Heart left ventricle (tissue), 16 donors: ENCODE measurements at regions not wholly inside any gene's neighbourhood (a gene's known extent, or its start where the extent isn't known, plus 50 kb on each side); places are given as distances from the start of the nearest gene placed in this dataset.
"Not testable (repeated sequence)": the region's sequence is repeated elsewhere in the genome, so short reads cannot be mapped to it uniquely, and the experiment has no call there.

Source experiments
- ATAC-seq, 4 donors: fragments of 200-7000 bp; cut with Tn5 transposase; one replicate each; pipeline ENCODE4 v1.9.1; 2020 to 2022; ENCODE audit warnings: moderate library complexity in 4 of 4, mild to moderate bottlenecking in 3 of 4, moderate number of reproducible peaks in 1 of 4
- DNase-seq, 5 donors: peaks; one replicate each; pipeline ENCODE4 v3.0.0-alpha.2; 2020
- H3K27ac ChIP-seq, 12 donors: fragments of 200-600 bp; sonication (generic) in 4 of 12; one replicate each; pipeline versions ENCODE4 v1.5.0 to v1.8.0; 2016 to 2022; ENCODE audit warnings: mild to moderate bottlenecking in 2 of 12
- H3K27me3 ChIP-seq, 9 donors: fragments of 200-600 bp; sonication (generic) in 2 of 9; one replicate each; pipeline versions ENCODE4 v1.5.1 to v1.8.0; 2016 to 2022; ENCODE audit warnings: mild to moderate bottlenecking in 3 of 9
- H3K36me3 ChIP-seq, 9 donors: fragments of 200-600 bp; sonication (generic) in 2 of 9; one replicate each; pipeline versions ENCODE4 v1.5.0 to v1.8.0; 2018 to 2022; ENCODE audit warnings: mild to moderate bottlenecking in 2 of 9
- H3K4me1 ChIP-seq, 12 donors: fragments of 200-600 bp; sonication (generic) in 4 of 12; one replicate each; pipeline versions ENCODE4 v1.5.0 to v1.8.0; 2016 to 2022; ENCODE audit warnings: mild to moderate bottlenecking in 3 of 12
- H3K4me3 ChIP-seq, 12 donors: fragments of 200-600 bp; sonication (generic) in 4 of 12; one replicate each; pipeline versions ENCODE4 v1.5.0 to v1.8.0; 2017 to 2022; ENCODE audit warnings: mild to moderate bottlenecking in 9 of 12, moderate library complexity in 4 of 12
- H3K9me3 ChIP-seq, 12 donors: fragments of 200-600 bp; sonication (generic) in 4 of 12; one replicate each; pipeline versions ENCODE4 v1.5.0 to v1.8.0; 2016 to 2022; ENCODE audit warnings: mild to moderate bottlenecking in 1 of 12
- CTCF ChIP-seq, 12 donors: fragments of 200-600 bp; sonication (generic) in 4 of 12; IDR thresholded peaks; one replicate each; pipeline versions ENCODE4 v1.5.0 to v1.8.0; 2018 to 2022; ENCODE audit warnings: antibody characterized with exemption in 12 of 12, mild to moderate bottlenecking in 5 of 12
- POLR2A ChIP-seq, 2 donors: fragments of 450-650 bp; IDR thresholded peaks; one replicate each; pipeline ENCODE4 v1.6.1; 2017; ENCODE audit warnings: antibody characterized with exemption in 2 of 2, mild to moderate bottlenecking in 2 of 2, moderate library complexity in 2 of 2
- WGBS, 4 donors: extraction: QIAGEN DNeasy Blood & Tissue Kit in 2 of 4; methylation state at CpG; one replicate each; pipeline versions ENCODE4 v1.1.5 to v1.1.7; 2013 to 2018; 5-methylcytosine and 5-hydroxymethylcytosine counted together
- intact Hi-C, 10 donors: fragments of 100-400 bp; cut with DNase I; formaldehyde crosslinking; loops; one replicate each; pipeline versions ENCODE4 v1.11.1 to v1.14.2; 2022
- donor health status: ischemic (EF 13 %, LVEDD 7.1; RV severe dilation, severe dysfunction).
- donor health status: healthy with polysubstance abuse.
- donor health status: DM: no; HTN: yes; CAD: no.
- donor health status: DM: no; HTN: no; CAD: no.
- donor health status: ischemic (EF 25% LVEDD 6.9; RV normal size, moderate dysfunction).
- donor health status: ischemic (EF 25% LVEDD 5.7; RV mildly dilated, moderate dysfunction).
- donor health status: healthy.
- donor health status: DM: yes; HTN: yes; CAD: no.
- donor health status: ischemic (EF 35%, LVEDD 5.7; RV mildly dilated, moderate dysfunction).
- donor health status: nonischemic (EF 11% LVEDD 7.7; RV severe dilation, severe dysfunction).
- donor health status: DM: yes; HTN: yes; CAD: no.
- donor health status: PGD.
- donor health status: ischemic (EF 29% LVEDD 5.4; RV normal size, mild dysfunction).
- donor health status: nonischemic (EF 23%, LVEDD 6.1; RV moderate dilation, normal function).

DNA sequence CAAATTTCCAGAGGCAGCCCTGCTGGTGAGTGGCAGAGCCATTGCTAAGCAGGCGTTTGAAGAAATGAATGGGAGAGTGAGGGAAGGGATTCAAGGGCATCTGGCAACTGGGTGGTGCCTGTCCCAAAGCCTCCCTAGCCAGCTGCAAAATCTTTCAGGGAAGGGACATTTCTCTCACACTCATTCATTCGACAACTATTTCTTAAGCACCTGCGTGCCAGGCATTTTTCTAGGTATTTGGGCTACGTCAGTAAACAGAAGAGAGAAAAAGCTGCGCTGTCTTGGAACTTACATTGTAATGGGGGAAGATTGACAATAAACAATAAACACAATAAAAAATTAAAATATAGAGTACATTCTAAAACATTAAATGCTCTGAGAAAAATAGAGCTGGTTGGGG lies 301.9 kb upstream of the USP24 start:
- Histone ChIP-seq H3K9me3 (no peaks in the 10 kb centered on the region), H3K27ac (no peak overlapping the region), H3K36me3 (no peaks in the 10 kb centered on the region), H3K27me3 (peaks cover 0 to 3% (median 0%) of the 10 kb centered on the region in 9 donors), H3K4me1 (no peaks in the 10 kb centered on the region), H3K4me3 (no peak overlapping the region)
- intact Hi-C loops: no loop called here
- DNase-seq: no peak
- WGBS, 4 donors: 93 to 96% (median 94%) methylated on average over 5 of the region's 5 CpGs
- TF ChIP-seq POLR2A (IDR thresholded peaks at IDR 0.05) (no peak), CTCF (IDR thresholded peaks at IDR 0.05) (no peak)
- no peak for ATAC-seq

GRCh38 chr1:55514571-55514970 lies 299.4 kb upstream of the USP24 start:
- H3K9me3 ChIP-seq, DNase-seq, H3K27me3 ChIP-seq, ATAC-seq, H3K4me1 ChIP-seq, H3K36me3 ChIP-seq, H3K27ac ChIP-seq, H3K4me3 ChIP-seq, intact Hi-C loops: not testable (repeated sequence)
- 74 to 84% (median 78%) methylated on average over 4 of the region's 4 CpGs for WGBS, 4 donors

GRCh38 chr1:55512466-55512865 lies 297.3 kb upstream of the USP24 start:
- WGBS, 4 donors: 96 to 99% (median 98%) methylated on average over 2 of the region's 2 CpGs
- Histone ChIP-seq H3K4me3 (no peak overlapping the region), H3K27me3 (peaks cover 0 to 8% (median 0%) of the 10 kb centered on the region in 9 donors), H3K9me3 (no peaks in the 10 kb centered on the region), H3K27ac (peak overlapping the region in 1 of 12 donors; percentile 45), H3K4me1 (no peaks in the 10 kb centered on the region), H3K36me3 (no peaks in the 10 kb centered on the region)
- intact Hi-C loops: no loop called here
- no peak for TF ChIP-seq CTCF (IDR thresholded peaks at IDR 0.05)
- no peak for TF ChIP-seq POLR2A (IDR thresholded peaks at IDR 0.05)
- ATAC-seq: no peak
- DNase-seq: no peak

DNA sequence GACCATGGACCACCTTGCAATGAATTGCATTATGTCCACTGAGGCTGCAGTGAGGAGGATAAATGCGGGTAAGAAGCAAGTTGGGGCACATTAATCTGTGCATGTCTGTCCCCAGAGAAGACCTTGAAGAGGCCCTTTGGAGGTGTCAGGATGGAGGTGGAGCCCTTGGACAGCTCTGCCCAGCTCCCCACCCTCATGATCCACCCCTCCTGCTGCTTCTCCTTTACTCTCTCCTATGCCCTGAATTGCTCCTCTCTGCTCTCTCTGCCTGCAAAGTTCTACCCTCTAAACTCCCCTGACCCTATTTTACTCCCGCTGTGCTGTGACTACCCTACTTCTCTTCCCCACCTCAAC lies 292.4 kb upstream of the USP24 start:
- Histone ChIP-seq H3K36me3 (no peaks in the 10 kb centered on the region), H3K4me1 (peaks cover 0 to 15% (median 0%) of the 10 kb centered on the region in 12 donors), H3K27ac (no peak overlapping the region), H3K9me3 (no peaks in the 10 kb centered on the region), H3K27me3 (peaks cover 0 to 5% (median 0%) of the 10 kb centered on the region in 9 donors), H3K4me3 (no peak overlapping the region)
- WGBS, 4 donors: 89 to 99% (median 95%) methylated on average over 2 of the region's 2 CpGs
- DNase-seq (no peak), ATAC-seq (no peak)
- intact Hi-C loops: no loop called here
- no peak for TF ChIP-seq POLR2A (IDR thresholded peaks at IDR 0.05)
- no peak for TF ChIP-seq CTCF (IDR thresholded peaks at IDR 0.05)
